ENCODE measurements at regions not wholly inside any gene's neighbourhood (a gene's known extent, or its start where the extent isn't known, plus 50 kb on each side); places are given as distances from the start of the nearest gene placed in this dataset.

- no peak for TF ChIP-seq POLR2AphosphoS2 (IDR thresholded peaks at IDR 0.05; ENCODE audit: low read depth, low read length)
- no peak for TF ChIP-seq MAX (IDR thresholded peaks at IDR 0.05; ENCODE audit: low read depth, low read length)
- no peak for TF ChIP-seq MYC (IDR thresholded peaks at IDR 0.05; ENCODE audit: insufficient read depth, insufficient read length, insufficient replicate concordance, low read length, severe bottlenecking)
- no peak for TF ChIP-seq ZNF592 (IDR thresholded peaks at IDR 0.05)
- TF ChIP-seq CTCF (IDR thresholded peaks at IDR 0.05 in 2 of 3, conservative IDR thresholded peaks at IDR 0.05 in 1 of 3; ENCODE audit: control insufficient read depth in 2 of 3, extremely low read depth in 1 of 3, insufficient read depth in 1 of 3, low read depth in 3 of 3, low read length in 3 of 3), result no peak
- TF ChIP-seq TAF1 (IDR thresholded peaks at IDR 0.05; ENCODE audit: borderline replicate concordance, low read depth, low read length), result no peak
- no peak for TF ChIP-seq ZBTB33 (IDR thresholded peaks at IDR 0.05)
- no peak for TF ChIP-seq POLR2A (IDR thresholded peaks at IDR 0.05; ENCODE audit: low read depth, low read length)
- no peak for TF ChIP-seq CEBPZ (IDR thresholded peaks at IDR 0.05; ENCODE audit: low read depth, low read length)
- no peak for TF ChIP-seq CBFB (IDR thresholded peaks at IDR 0.05; ENCODE audit: low read depth)
- no peak for TF ChIP-seq USF2 (IDR thresholded peaks at IDR 0.05; ENCODE audit: borderline replicate concordance, low read depth, low read length)
- TF ChIP-seq YY1 (IDR thresholded peaks at IDR 0.05; ENCODE audit: low read depth, low read length), result no peak
Measured at GRCh38 chr4:17020901-17021300, 122.5 kb upstream of the LDB2 start.
